ENCODE measurements at regions not wholly inside any gene's neighbourhood (a gene's known extent, or its start where the extent isn't known, plus 50 kb on each side); places are given as distances from the start of the nearest gene placed in this dataset.
A peak's percentile ranks its signal among the peaks of the same experiment; 100 is the strongest.

- no peak for DNase-seq (ENCODE audit: extremely low read depth in 1 of 11, low read depth in 9 of 11, low spot score in 4 of 11)
Observed at GRCh38 chr14:36465178-36465577, 54.9 kb downstream of the NKX2-1 start.

- DNase-seq (ENCODE audit: extremely low read depth in 1 of 11, low read depth in 9 of 11, low spot score in 4 of 11), result no peak
Observed at GRCh38 chr14:36462890-36463289, 57.1 kb downstream of the NKX2-1 start.

DNA sequence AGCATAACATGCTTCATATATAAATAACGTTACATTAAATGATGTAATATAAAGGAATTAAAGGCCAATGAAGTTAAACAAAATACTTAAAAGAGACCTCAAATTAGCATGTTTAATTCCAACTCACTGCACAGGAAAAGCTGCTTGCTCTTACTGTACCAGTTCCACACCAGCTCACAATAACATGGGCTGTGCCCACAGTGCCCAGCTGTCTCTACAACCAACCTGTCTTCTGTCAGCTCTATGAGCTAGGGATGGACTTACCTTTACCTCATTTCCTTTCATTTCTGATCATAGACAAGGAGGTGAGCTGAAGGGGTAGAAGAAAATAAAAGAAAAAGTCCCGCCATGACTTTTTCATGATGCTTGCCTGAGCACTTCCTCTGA, 64.8 kb downstream of the NKX2-1 start:
- no peak for DNase-seq (ENCODE audit: extremely low read depth in 1 of 11, low read depth in 9 of 11, low spot score in 4 of 11)

- no peak for DNase-seq (ENCODE audit: extremely low read depth in 1 of 11, low read depth in 9 of 11, low spot score in 4 of 11)
Observed at GRCh38 chr14:36454599-36455240, 65.3 kb downstream of the NKX2-1 start.

DNA sequence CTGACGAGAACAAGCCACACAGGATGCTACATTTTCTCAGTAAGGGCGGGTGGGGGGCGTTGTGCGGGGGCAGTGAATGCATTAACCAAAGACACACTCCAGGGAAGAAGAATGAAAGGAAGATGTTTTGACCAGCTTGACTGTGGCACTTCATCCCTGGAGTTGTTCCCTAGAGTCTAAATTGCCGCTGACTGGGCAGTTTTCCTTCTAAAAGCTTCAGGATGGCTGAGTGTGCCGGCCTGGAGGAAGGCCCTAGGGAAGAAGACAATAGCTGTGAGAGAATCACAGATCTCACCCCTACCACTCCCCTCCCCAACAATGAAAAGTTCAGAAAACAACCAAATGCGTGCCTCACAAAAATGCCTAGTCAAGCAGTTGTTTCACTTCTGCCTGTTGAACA, 67.2 kb downstream of the NKX2-1 start:
- no peak for DNase-seq (ENCODE audit: extremely low read depth in 1 of 11, low read depth in 9 of 11, low spot score in 4 of 11)

DNA sequence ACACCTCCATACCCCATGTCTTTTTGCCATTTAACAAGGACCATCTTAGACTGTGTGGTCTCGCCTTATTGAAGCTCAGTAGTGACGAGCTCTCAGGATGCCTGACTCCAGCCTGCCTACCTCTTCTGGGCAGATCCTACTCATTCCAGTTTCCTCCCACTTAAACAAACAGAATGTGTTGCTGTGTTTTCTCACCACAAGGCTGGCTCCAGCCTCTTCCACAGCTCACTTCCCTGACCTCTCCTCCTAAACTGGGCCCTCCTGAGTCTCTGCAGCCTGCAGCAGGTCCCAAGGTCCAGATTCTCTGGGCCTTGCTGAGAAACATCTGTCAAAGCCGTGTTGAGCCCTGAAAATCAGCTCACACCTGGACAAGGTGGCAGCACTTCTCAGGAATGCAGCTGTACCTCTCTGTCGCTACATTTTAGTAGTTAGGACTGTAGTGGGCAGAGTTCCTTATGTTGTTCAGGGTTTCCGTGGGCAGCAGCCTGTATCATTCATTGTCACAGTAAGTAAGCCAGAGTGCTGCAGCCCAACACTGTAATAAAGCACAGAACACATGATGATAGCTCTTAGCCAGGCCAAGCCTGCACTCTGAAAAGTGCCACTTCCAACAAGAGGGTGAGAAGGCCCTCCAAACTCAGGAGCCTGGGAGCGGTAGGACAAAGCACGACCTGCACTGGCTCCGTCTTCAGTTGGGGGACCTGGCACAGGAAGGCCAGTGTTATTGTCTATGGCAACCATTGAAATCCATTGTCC, 68.5 kb downstream of the NKX2-1 start:
- peak in 2 of 11 donors; percentile 4 for DNase-seq (ENCODE audit: extremely low read depth in 1 of 11, low read depth in 9 of 11, low spot score in 4 of 11)

GRCh38 chr14:36450550-36450949, 69.5 kb downstream of the NKX2-1 start:
- no peak for DNase-seq (ENCODE audit: extremely low read depth in 1 of 11, low read depth in 9 of 11, low spot score in 4 of 11)

DNA sequence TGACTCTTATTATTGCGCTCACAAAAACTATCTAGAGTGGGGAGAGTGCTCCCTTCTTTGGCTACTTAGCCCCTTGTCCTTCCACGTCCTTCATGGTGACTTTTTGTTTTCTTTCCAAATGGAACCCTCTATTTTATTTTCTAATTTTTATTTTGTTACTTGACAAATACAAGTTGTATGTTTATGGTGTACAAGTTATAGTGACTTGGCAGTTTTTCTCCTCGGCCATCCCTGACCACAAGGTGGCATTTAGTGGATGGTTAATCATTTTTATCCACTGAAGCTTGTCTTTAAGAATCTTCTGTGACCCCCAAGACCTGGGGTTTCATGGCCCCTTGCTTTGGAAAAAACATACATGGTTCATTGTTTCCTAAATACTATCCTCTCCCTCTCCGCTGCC, 70.1 kb downstream of the NKX2-1 start:
- DNase-seq (ENCODE audit: extremely low read depth in 1 of 11, low read depth in 9 of 11, low spot score in 4 of 11), result no peak

GRCh38 chr14:36443374-36443773, 76.7 kb downstream of the NKX2-1 start:
- DNase-seq (ENCODE audit: extremely low read depth in 1 of 11, low read depth in 9 of 11, low spot score in 4 of 11), result no peak

GRCh38 chr14:36442824-36443241, 77.2 kb downstream of the NKX2-1 start:
- DNase-seq (ENCODE audit: extremely low read depth in 1 of 11, low read depth in 9 of 11, low spot score in 4 of 11), result no peak

DNA sequence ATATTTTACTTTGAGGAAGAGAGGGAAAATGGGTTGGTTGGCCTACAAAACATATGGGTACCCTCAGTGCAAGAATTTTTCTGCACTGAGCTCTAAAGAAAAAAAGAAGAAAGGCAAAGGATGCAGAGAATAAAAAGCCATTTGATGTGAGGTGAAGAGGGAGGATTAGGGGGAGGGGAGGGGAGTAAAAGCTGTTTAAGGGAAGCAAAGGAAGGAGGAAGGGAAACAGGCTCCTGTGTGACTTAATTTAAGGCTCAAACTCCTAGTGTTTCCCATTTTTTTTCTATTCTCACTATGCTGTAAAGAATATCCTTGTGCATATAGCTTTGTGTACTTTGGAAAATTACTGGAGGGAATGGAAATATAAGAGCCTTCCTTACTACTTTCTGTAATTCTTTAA, 78.7 kb downstream of the NKX2-1 start:
- no peak for DNase-seq (ENCODE audit: extremely low read depth in 1 of 11, low read depth in 9 of 11, low spot score in 4 of 11)

DNA sequence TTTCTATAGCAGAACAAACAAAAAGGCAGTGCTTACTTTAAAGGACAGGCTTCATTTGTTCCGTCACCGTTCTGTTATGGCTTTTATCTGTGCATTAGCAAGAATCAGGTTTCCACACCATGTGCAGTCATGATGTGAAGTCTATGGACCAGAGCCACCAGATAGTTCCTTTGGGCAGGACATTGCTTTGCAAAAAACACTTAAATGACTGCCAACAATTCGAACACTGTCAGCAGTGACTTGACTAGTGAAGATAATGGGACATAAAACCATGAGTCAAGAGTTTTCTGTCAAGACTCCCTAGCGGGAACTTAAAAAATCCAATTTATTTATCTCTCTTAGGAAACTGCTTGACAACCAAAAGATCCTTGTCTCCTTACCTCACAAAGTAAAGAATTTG, 80.3 kb downstream of the NKX2-1 start:
- no peak for DNase-seq (ENCODE audit: extremely low read depth in 1 of 11, low read depth in 9 of 11, low spot score in 4 of 11)

- DNase-seq (ENCODE audit: extremely low read depth in 1 of 11, low read depth in 9 of 11, low spot score in 4 of 11), result no peak
Observed at GRCh38 chr14:36438883-36439282, 81.1 kb downstream of the NKX2-1 start.

DNA sequence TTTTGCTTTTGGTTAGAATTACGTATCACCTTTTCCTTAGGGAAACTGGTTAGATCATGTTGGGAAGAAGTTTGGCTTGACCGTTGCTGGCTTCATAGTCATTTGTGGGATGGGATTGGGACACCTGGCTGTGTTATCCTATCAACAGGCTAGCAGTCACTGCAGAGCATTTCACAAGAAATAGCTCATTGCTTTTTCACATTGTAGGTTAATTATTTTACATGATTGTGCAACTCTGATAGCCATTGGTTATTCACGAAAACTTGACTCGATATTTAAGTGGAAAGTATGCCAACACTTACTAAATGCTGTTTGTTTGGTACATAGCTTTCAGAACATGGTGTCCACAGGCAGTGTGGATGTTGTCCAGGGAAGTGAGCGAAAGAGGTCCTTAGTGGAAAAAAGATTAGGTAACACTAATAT, 89.4 kb downstream of the NKX2-1 start:
- DNase-seq (ENCODE audit: extremely low read depth in 1 of 11, low read depth in 9 of 11, low spot score in 4 of 11), result no peak

DNA sequence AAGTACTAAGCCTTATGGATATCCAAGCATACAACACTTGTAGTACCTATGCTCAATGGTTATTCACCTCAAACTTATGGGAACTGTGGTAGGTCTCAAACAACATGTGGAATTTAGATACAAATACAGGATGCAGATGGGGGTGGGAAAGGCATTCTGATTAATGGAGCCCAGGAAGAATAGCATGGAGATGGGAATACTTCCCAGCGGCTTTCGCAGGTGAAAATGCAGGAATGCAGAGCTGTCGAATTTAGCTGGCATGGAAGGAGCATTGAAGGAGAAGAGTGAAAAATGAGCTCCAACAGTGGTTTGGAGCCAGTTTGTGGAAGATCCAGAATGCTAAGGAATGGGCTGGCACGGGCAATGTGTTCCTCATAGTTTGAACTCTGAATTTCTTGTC, 89.9 kb downstream of the NKX2-1 start:
- no peak for DNase-seq (ENCODE audit: extremely low read depth in 1 of 11, low read depth in 9 of 11, low spot score in 4 of 11)

GRCh38 chr14:36429692-36430091, 90.3 kb downstream of the NKX2-1 start:
- no peak for DNase-seq (ENCODE audit: extremely low read depth in 1 of 11, low read depth in 9 of 11, low spot score in 4 of 11)

DNA sequence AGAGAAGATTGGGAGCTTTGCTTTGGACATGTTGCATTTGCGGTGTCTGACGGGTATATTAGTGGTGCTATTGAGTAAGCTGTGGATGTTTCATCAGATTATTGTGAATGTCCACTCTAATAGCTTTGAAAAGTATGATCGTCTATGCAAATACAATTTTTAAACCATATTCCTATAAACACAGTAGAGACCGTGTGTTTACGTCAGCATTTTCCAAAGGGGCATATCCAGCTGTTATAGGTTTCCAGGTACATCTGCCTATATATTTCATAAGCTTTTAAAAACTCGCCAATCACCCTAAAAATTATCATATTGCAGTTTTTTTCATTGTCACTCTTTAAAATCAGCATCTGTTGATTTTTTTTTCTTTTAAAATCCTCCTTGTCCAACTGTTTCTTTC, 91.7 kb downstream of the NKX2-1 start:
- no peak for DNase-seq (ENCODE audit: extremely low read depth in 1 of 11, low read depth in 9 of 11, low spot score in 4 of 11)

DNA sequence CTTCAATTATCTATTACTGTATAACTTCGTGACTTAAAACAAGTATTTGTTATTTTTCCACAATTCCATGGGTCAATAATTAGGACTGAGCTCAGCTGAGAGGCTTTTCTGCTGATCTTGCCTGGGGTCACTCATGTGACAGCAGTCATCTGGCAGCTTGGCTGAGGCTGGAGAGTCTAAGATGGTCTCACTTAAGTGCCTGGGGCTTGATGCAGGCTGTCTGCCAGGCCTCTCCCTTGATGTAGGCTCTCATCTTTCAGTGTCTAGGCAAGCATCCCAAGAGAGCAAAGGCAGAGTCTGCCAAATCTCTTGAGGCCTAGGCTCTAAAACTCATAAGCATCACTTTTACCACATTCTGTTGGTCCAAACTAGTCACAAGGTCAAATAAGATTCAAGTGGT, 93.2 kb downstream of the NKX2-1 start:
- DNase-seq (ENCODE audit: extremely low read depth in 1 of 11, low read depth in 9 of 11, low spot score in 4 of 11), result no peak

DNA sequence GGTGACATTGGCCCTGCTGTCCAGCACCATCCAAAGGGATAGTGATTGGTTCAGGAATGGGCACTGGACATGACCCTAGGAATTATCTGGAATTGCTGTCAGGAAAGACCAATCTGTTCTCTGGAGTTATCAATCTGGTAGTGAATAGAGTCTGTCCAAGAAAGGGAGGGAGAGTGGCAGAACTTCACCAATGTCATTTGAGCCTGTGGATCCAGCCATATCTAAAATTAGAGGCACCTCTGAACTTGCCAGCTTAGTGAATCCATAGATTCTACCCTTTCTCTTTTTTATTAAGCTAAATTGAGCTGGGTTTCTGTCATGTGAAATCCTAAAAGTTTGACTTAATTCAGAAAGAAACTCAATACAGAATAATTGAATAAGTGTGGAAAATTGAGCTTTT, 93.9 kb downstream of the NKX2-1 start:
- DNase-seq (ENCODE audit: extremely low read depth in 1 of 11, low read depth in 9 of 11, low spot score in 4 of 11), result no peak

- DNase-seq (ENCODE audit: extremely low read depth in 1 of 11, low read depth in 9 of 11, low spot score in 4 of 11), result no peak
Observed at GRCh38 chr14:36424478-36425102, 95.4 kb downstream of the NKX2-1 start.

DNA sequence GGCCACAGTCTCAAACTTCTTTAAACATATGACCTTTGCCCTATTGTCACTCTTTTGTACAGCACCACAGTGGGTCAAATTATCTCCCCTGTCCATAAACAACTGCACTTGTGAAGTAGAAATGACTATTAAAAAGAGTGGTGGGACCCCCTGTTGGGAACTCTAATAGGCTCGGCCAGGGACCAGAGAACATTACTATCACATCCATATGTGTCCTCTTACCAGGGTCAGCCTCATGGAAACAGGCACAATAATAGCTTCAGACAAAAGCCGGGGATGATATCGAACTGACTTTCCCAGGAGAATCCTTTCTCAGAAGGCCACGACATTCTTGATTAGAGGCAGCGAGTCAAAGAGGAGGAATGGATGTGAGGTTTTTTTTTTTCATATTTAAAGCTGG, 96.6 kb downstream of the NKX2-1 start:
- no peak for DNase-seq (ENCODE audit: extremely low read depth in 1 of 11, low read depth in 9 of 11, low spot score in 4 of 11)
